GM12873 (cell line): ENCODE measurements at regions not wholly inside any gene's neighbourhood (a gene's known extent, or its start where the extent isn't known, plus 50 kb on each side); places are given as distances from the start of the nearest gene placed in this dataset.

ENCODE experiments used
- TF ChIP-seq, protein P1 (sequence below): IDR thresholded peaks from 2 replicates; pipeline ENCODE4 v1.5.1; 2012; ENCODE audit warnings: low read depth, mild to moderate bottlenecking, moderate library complexity, low read length, control low read depth; ENCODE audit not compliant: insufficient read depth; ENCODE audit errors: missing control alignments

DNA sequence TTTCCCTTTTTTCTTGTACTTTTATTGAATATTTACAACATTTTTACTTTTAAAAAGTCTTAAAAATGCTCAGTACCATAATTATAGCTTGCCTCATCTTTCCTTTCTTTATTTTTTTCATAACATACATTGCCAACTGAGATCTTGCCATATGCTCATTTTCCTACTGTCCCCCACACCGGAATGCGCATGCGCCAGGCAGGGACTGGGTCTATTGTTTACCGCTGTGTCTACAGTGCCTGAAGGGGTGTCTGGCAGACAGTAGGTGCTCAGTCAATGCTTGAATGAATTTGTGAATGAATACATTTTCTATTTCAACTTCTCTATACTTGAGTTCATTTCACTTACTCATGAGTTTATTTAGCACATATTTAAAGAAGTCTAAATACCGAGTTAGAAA lies 158.0 kb downstream of the CYP26B1 start:
- TF ChIP-seq, protein P1, sequence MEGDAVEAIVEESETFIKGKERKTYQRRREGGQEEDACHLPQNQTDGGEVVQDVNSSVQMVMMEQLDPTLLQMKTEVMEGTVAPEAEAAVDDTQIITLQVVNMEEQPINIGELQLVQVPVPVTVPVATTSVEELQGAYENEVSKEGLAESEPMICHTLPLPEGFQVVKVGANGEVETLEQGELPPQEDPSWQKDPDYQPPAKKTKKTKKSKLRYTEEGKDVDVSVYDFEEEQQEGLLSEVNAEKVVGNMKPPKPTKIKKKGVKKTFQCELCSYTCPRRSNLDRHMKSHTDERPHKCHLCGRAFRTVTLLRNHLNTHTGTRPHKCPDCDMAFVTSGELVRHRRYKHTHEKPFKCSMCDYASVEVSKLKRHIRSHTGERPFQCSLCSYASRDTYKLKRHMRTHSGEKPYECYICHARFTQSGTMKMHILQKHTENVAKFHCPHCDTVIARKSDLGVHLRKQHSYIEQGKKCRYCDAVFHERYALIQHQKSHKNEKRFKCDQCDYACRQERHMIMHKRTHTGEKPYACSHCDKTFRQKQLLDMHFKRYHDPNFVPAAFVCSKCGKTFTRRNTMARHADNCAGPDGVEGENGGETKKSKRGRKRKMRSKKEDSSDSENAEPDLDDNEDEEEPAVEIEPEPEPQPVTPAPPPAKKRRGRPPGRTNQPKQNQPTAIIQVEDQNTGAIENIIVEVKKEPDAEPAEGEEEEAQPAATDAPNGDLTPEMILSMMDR: no peak

DNA sequence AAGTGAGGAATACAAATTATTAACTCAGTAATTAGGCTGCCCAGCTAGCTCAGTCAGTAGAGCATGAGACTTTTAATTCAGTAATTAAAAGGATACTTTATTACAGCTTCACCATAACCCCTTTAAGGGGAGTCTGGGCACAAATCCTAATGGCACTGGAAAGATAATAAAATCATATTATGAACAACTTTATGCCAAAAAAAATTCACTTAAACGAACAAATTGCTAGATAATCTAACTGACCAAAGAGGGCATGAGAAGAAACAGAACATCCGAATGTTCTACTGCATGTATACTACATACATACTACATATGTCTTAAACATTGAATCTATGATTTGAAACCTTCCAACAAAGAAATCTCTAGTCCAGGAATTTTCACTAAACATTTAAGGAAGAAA lies 159.5 kb downstream of the CYP26B1 start:
- TF ChIP-seq, protein P1: no peak

DNA sequence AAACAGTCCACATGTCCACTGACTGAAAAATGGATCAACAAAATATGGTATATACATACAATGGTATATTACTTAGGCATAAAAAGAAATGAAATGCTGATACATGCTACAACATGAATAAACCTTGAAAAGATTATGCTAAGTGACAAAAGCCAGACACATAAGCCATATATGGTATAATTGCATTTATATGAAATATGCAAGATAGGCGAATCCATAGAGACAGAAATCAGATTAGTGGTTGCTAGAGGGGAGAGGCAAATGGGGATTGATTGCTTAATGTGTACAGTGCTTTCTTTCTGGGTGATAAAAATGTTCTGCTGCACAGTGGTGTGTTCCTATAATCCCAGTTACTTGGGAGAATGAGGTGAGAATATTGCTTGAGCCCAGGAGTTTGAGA lies 171.0 kb downstream of the CYP26B1 start:
- TF ChIP-seq, protein P1: no peak

DNA sequence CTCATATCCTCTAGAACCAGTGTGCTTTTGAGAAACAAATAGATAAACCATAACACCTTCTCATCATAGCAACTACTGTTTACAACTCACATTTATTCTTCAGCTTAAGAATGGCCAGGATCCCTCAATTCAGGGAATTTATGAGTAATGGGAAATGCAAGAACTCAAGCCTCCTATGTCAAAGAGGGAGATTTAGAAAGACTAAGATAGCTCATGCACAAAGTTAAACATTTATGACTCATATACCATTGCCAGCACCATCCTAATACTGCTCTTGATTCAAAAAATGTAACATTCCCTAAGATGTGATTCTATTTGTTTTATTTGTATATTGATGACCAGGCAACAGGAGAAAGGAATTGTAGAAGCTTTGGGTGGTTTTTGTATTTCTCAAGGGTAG lies 172.8 kb downstream of the CYP26B1 start:
- TF ChIP-seq, protein P1: no peak

DNA sequence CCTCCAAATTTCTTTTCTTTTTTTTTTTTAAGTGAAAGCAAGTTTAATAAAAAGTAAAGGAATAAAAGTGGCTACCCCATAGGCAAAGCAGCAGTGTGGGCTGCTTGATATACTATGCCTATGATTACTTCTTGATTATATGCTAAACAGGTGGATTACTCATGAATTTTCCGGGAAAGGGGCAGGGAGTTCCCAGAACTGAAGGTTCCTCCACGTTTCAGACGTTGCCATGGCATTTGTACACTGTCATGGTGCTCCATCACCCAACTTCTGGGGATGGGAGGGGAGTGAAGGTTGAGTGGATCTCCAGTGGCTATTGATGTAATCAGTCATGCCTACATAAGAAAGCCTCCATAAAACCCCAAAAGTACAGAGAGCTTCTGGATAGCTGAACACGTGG lies 176.2 kb downstream of the CYP26B1 start:
- TF ChIP-seq, protein P1: no peak

DNA sequence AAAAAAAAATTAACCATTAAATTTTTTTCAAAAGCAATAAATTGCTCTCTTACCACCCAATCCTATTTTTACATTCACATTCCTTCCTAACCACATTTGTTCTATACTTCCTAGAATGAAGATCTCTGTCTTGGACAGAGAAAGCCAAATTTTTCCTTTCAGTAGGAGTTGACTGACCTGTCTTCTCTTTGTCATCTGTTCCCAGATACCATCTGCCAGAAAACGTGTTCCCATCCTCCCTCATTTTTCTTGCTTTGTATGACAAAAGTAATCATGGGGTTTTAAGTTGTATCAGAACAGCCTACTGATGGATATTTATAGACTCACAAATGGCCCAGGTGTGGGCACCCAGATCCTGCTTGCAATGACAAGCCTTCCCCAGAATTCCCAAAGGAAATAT lies 182.1 kb downstream of the CYP26B1 start:
- TF ChIP-seq, protein P1: no peak

DNA sequence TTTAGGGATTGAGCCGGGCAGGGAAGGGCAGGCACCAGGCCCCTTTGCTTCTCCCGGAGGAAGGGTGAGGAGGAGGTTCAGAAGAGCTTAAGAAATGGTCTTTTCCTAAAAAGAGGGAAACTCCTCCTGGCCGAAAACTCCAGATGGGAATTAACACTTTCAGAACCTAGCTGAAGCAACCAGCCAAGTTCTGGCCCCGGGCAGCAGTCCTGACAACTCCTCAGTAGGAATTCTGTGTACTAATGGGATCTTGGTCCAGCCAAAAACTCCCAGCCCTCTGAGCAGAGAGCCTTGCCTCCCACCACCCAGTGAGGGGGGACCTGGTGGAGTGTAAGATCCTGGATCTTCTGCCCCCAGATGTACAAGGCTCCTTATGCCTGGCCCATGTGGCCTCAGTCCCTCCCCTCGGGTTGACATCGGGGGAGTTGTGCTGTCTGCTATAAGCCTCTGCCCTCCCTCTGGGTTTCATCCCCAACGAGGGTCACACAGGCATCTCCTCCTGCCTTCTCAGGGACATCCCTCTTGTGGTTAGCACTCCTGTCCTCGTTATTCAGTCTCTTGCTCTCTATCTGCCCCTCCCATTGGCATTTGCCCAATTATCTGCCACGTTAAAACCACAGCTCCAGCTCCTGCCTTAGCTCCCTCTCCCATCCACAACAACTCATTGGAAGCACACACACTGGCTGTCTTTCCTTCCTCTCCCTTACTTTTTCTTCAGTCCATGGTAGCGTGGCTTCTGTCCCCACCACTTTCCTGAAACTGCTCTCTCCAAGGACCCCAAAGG lies 184.6 kb downstream of the CYP26B1 start:
- TF ChIP-seq, protein P1: no peak
